ENCODE measurements at regions not wholly inside any gene's neighbourhood (a gene's known extent, or its start where the extent isn't known, plus 50 kb on each side); places are given as distances from the start of the nearest gene placed in this dataset.

DNA sequence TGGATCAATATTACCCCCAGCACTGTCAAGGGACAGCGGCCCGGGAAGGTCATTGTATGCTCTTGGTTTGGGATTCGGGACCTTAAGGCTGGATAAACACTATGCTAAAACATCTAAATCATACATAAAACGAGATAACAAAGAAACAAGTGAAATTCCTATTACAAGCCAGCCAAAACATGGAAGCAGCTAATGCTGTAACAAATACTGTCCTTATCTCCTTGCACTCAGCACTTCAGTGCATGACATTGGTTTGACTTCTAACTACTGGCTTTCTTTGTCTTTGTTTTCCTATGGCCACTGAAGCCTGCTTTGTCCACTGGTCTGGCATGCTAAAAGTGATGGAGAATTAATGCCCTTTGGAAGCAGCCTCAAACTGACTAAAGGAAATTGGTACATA is 516.4 kb upstream of the DPH6 start:
- TF ChIP-seq, protein P1, sequence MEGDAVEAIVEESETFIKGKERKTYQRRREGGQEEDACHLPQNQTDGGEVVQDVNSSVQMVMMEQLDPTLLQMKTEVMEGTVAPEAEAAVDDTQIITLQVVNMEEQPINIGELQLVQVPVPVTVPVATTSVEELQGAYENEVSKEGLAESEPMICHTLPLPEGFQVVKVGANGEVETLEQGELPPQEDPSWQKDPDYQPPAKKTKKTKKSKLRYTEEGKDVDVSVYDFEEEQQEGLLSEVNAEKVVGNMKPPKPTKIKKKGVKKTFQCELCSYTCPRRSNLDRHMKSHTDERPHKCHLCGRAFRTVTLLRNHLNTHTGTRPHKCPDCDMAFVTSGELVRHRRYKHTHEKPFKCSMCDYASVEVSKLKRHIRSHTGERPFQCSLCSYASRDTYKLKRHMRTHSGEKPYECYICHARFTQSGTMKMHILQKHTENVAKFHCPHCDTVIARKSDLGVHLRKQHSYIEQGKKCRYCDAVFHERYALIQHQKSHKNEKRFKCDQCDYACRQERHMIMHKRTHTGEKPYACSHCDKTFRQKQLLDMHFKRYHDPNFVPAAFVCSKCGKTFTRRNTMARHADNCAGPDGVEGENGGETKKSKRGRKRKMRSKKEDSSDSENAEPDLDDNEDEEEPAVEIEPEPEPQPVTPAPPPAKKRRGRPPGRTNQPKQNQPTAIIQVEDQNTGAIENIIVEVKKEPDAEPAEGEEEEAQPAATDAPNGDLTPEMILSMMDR (conservative IDR thresholded peaks at IDR 0.05 in 1 of 2, IDR thresholded peaks at IDR 0.05 in 1 of 2; ENCODE audit: low read depth in 1 of 2, low read length in 2 of 2): no peak
- TF ChIP-seq EZH2 (IDR thresholded peaks at IDR 0.05; ENCODE audit: low read length, missing control alignments): no peak
